H1 (cell line): ENCODE measurements at regions not wholly inside any gene's neighbourhood (a gene's known extent, or its start where the extent isn't known, plus 50 kb on each side); places are given as distances from the start of the nearest gene placed in this dataset.

Experiments
- CTCF ChIA-PET: fragments of 300-600 bp; sonication (Branson Sonifier 250); formaldehyde crosslinking; loops from one replicate; lab custom pipeline; 2021; ENCODE audit not compliant: partially characterized antibody; lab: Charles Lee
- POLR2A ChIA-PET: fragments of 300-600 bp; sonication (Branson Sonifier 250); formaldehyde crosslinking; loops from one replicate; lab custom pipeline; 2021; ENCODE audit warnings: inconsistent platforms; ENCODE audit not compliant: partially characterized antibody; lab: Charles Lee
- DNase-seq, 2 experiments: peaks; one replicate each; pipeline versions ENCODE4 v3.0.0 to v3.0.0-alpha.2; 2010 to 2022; ENCODE audit warnings: low spot score in 2 of 2, low read depth in 1 of 2, mixed read lengths in 1 of 2
- FAIRE-seq: peaks from 2 replicates; lab custom pipeline; 2011; peaks lifted over from hg19 to GRCh38; lab: Jason Lieb, UNC
- H2AFZ ChIP-seq: 2 replicates; pipeline ENCODE4 v1.8.1; 2012; ENCODE audit warnings: low read length, inconsistent platforms
- H2AK5ac ChIP-seq: 2 replicates; pipeline ENCODE4 v1.6.1; 2013; ENCODE audit warnings: low read depth, low read length
- H2BK120ac ChIP-seq: replicated peaks from 2 replicates; pipeline ENCODE3; 2013; ENCODE audit warnings: low read depth, low read length, inconsistent platforms
- H2BK12ac ChIP-seq: 2 replicates; pipeline ENCODE4 v1.6.1; 2013; ENCODE audit warnings: low read depth, low read length
- H2BK15ac ChIP-seq: 2 replicates; pipeline ENCODE4 v1.6.1; 2013; ENCODE audit warnings: low read length
- H2BK20ac ChIP-seq: 2 replicates; pipeline ENCODE4 v1.6.1; 2013; ENCODE audit warnings: low read length
- H2BK5ac ChIP-seq: 2 replicates; pipeline ENCODE4 v1.6.1; 2013; ENCODE audit warnings: low read depth, low read length
- H3K14ac ChIP-seq: 2 replicates; pipeline ENCODE4 v1.6.1; 2013; ENCODE audit warnings: inconsistent platforms; ENCODE audit not compliant: insufficient read length
- H3K18ac ChIP-seq: 2 replicates; pipeline ENCODE4 v1.6.1; 2013; ENCODE audit warnings: low read length; ENCODE audit errors: extremely low read depth
- H3K23ac ChIP-seq: 2 replicates; pipeline ENCODE4 v1.6.1; 2013; ENCODE audit warnings: inconsistent platforms; ENCODE audit not compliant: insufficient read length
- H3K23me2 ChIP-seq: 2 replicates; pipeline ENCODE4 v1.6.1; 2013; ENCODE audit warnings: low read depth, low read length
- H3K27ac ChIP-seq: 2 replicates; pipeline ENCODE4 v1.6.1; 2011; ENCODE audit warnings: low read depth, low read length, inconsistent platforms
- H3K27me3 ChIP-seq, 4 experiments: replicated peaks in 1 of 4; 1 replicate in 1 of 4; 2 replicates in 3 of 4; pipeline versions ENCODE4 v1.6.1 to v1.8.1; 2011 to 2013; ENCODE audit warnings: low read length in 3 of 4, mild to moderate bottlenecking in 3 of 4, inconsistent platforms in 2 of 4, mixed read lengths in 2 of 4, moderate library complexity in 1 of 4; ENCODE audit not compliant: control insufficient read depth in 3 of 4, insufficient read depth in 3 of 4; ENCODE audit errors: extremely low read depth in 1 of 4
- H3K36me3 ChIP-seq, 4 experiments: 2 replicates each; pipeline versions ENCODE4 v1.6.1 to v1.8.1; 2011 to 2013; ENCODE audit warnings: mild to moderate bottlenecking in 4 of 4, low read length in 3 of 4, moderate library complexity in 2 of 4, control low read depth in 1 of 4, inconsistent platforms in 1 of 4; ENCODE audit not compliant: insufficient read depth in 4 of 4, control insufficient read depth in 2 of 4
- H3K4ac ChIP-seq: replicated peaks from 2 replicates; pipeline ENCODE3; 2013; ENCODE audit warnings: low read length, low read depth, mixed read lengths, inconsistent platforms; ENCODE audit not compliant: insufficient read length
- H3K4me1 ChIP-seq, 4 experiments: replicated peaks in 1 of 4; 1 replicate in 1 of 4; 2 replicates in 3 of 4; pipeline versions ENCODE4 v1.6.1 to v1.8.1; 2011 to 2013; ENCODE audit warnings: low read length in 3 of 4, inconsistent platforms in 2 of 4, mixed read lengths in 1 of 4; ENCODE audit not compliant: insufficient read depth in 4 of 4, control insufficient read depth in 3 of 4
- H3K4me2 ChIP-seq, 2 experiments: 2 replicates each; pipeline versions ENCODE4 v1.6.1 to v1.8.1; 2011 to 2013; ENCODE audit warnings: low read depth in 2 of 2, low read length in 2 of 2, control low read depth in 1 of 2, inconsistent platforms in 1 of 2, mild to moderate bottlenecking in 1 of 2; ENCODE audit not compliant: insufficient read depth in 1 of 2
- H3K4me3 ChIP-seq, 4 experiments: fragments of 200-600, 300-600 bp in 1 of 4; sonication (generic), shearing (Covaris generic), sonication (Bioruptor Twin) in 1 of 4; 2 replicates each; pipeline versions ENCODE4 v1.5.1 to v1.8.1; 2011 to 2016; ENCODE audit warnings: low read length in 4 of 4, low read depth in 3 of 4, control low read depth in 2 of 4, inconsistent platforms in 2 of 4, mild to moderate bottlenecking in 2 of 4, mixed read lengths in 1 of 4, moderate library complexity in 1 of 4; ENCODE audit not compliant: insufficient read depth in 2 of 4; ENCODE audit errors: extremely low read depth in 1 of 4
- H3K56ac ChIP-seq: replicated peaks from 2 replicates; pipeline ENCODE3; 2013; ENCODE audit warnings: low read depth, mild to moderate bottlenecking, mixed read lengths, low read length, inconsistent platforms; ENCODE audit not compliant: insufficient read length
- H3K79me1 ChIP-seq: 2 replicates; pipeline ENCODE4 v1.6.1; 2013; ENCODE audit warnings: low read depth, low read length, control low read depth
- H3K79me2 ChIP-seq, 2 experiments: 2 replicates each; pipeline versions ENCODE4 v1.6.1 to v1.8.1; 2012 to 2013; ENCODE audit warnings: low read length in 2 of 2, mild to moderate bottlenecking in 2 of 2, inconsistent platforms in 1 of 2; ENCODE audit not compliant: insufficient read depth in 2 of 2, control insufficient read depth in 1 of 2
- H3K9ac ChIP-seq, 4 experiments: replicated peaks in 1 of 4; 1 replicate in 1 of 4; 2 replicates in 3 of 4; pipeline versions ENCODE4 v1.6.1 to v1.8.1; 2011 to 2013; ENCODE audit warnings: low read depth in 3 of 4, low read length in 3 of 4, control low read depth in 2 of 4, mild to moderate bottlenecking in 2 of 4, moderate library complexity in 2 of 4, inconsistent platforms in 1 of 4; ENCODE audit errors: extremely low read depth in 1 of 4
- H3K9me3 ChIP-seq, 2 experiments: 2 replicates each; pipeline versions ENCODE4 v1.6.1 to v1.8.1; 2012 to 2013; ENCODE audit warnings: mild to moderate bottlenecking in 2 of 2, moderate library complexity in 2 of 2, control low read depth in 1 of 2, inconsistent platforms in 1 of 2, low read depth in 1 of 2, low read length in 1 of 2, mixed read lengths in 1 of 2; ENCODE audit not compliant: insufficient read depth in 2 of 2
- H4K20me1 ChIP-seq, 2 experiments: replicated peaks in 1 of 2; 2 replicates each; pipeline versions ENCODE3 to v1.8.1; 2011 to 2013; ENCODE audit warnings: inconsistent platforms in 2 of 2, low read length in 2 of 2, mild to moderate bottlenecking in 1 of 2; ENCODE audit not compliant: insufficient read depth in 2 of 2, control insufficient read depth in 1 of 2
- H4K5ac ChIP-seq: 2 replicates; pipeline ENCODE4 v1.6.1; 2013; ENCODE audit warnings: low read length, low read depth, mixed read lengths, inconsistent platforms; ENCODE audit not compliant: insufficient read length
- H4K8ac ChIP-seq: 2 replicates; pipeline ENCODE4 v1.8.0; 2013; ENCODE audit warnings: mild to moderate bottlenecking, moderate library complexity, low read length, inconsistent platforms; ENCODE audit not compliant: insufficient read depth; ENCODE audit errors: extremely low read depth
- H4K91ac ChIP-seq: replicated peaks from 2 replicates; pipeline ENCODE3; 2013; ENCODE audit warnings: low read length, mixed read lengths, inconsistent platforms; ENCODE audit not compliant: insufficient read length
- CHD2 ChIP-seq: IDR thresholded peaks from 2 replicates; pipeline ENCODE4 v1.6.1; 2012; ENCODE audit warnings: low read length, improper control_type of control experiment
- SIN3A ChIP-seq, 2 experiments: IDR thresholded peaks in 1 of 2; conservative IDR thresholded peaks in 1 of 2; 2 replicates each; pipeline ENCODE4 v1.6.1; 2011 to 2012; ENCODE audit warnings: low read length in 2 of 2, improper control_type of control experiment in 1 of 2, low read depth in 1 of 2, mild to moderate bottlenecking in 1 of 2
- SP1 ChIP-seq: IDR thresholded peaks from 2 replicates; pipeline ENCODE4 v1.6.1; 2011; ENCODE audit warnings: low read depth, low read length
- SP2 ChIP-seq: IDR thresholded peaks from 2 replicates; pipeline ENCODE4 v1.6.1; 2012; ENCODE audit warnings: mild to moderate bottlenecking, low read length, inconsistent platforms
- TF ChIP-seq, protein P1 (sequence below): IDR thresholded peaks from 2 replicates; pipeline ENCODE4 v1.6.1; 2012; ENCODE audit warnings: inconsistent platforms

- Histone ChIP-seq H3K23ac (no peak overlapping the region), H2BK120ac (no peak overlapping the region), H3K4me3 (no peak overlapping the region), H3K9ac (no peak overlapping the region), H3K79me2 (no peaks in the 10 kb centered on the region), H4K91ac (no peak overlapping the region), H3K18ac (no peak overlapping the region), H3K23me2 (no peaks in the 10 kb centered on the region), H3K56ac (no peak overlapping the region), H2BK20ac (no peak overlapping the region), H3K36me3 (no peaks in the 10 kb centered on the region), H3K4ac (no peak overlapping the region), H3K9me3 (no peaks in the 10 kb centered on the region), H4K8ac (no peak overlapping the region), H4K20me1 (no peaks in the 10 kb centered on the region), H3K14ac (no peak overlapping the region), H2BK15ac (no peak overlapping the region), H3K4me1 (no peaks in the 10 kb centered on the region), H3K79me1 (no peaks in the 10 kb centered on the region), H4K5ac (no peak overlapping the region), H3K27me3 (no peaks in the 10 kb centered on the region), H2BK12ac (no peak overlapping the region), H2AK5ac (no peak overlapping the region), H2BK5ac (no peak overlapping the region), H3K27ac (no peak overlapping the region), H2AFZ (no peak overlapping the region), H3K4me2 (no peak overlapping the region)
- TF ChIP-seq SP1 (peak; percentile 97), CHD2 (peak; percentile 85), SP2 (peak; percentile 72), SIN3A (conservative IDR thresholded peaks at IDR 0.05 in 1 of 2, IDR thresholded peaks at IDR 0.05 in 1 of 2; ENCODE audit: low read depth in 1 of 2, low read length in 2 of 2) (no peak)
- TF ChIP-seq, protein P1, sequence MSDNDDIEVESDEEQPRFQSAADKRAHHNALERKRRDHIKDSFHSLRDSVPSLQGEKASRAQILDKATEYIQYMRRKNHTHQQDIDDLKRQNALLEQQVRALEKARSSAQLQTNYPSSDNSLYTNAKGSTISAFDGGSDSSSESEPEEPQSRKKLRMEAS = no peak
- POLR2A ChIA-PET = interaction anchor here (1.0 kb wide), 1 partner anchor 18 kb away, joined by 3 read pairs; no protein-coding TSS in a partner anchor
- CTCF ChIA-PET = interaction anchor here (0.7 to 1.4 kb wide), 2 partner anchors 11 to 23 kb away, joined by 3 to 4 read pairs; no protein-coding TSS in a partner anchor
- DNase-seq (peak; percentile 21 to 57), FAIRE-seq (no peak)
These were observed 174.3 kb upstream of the NLRP1 start for GRCh38 chr17:5758651-5759050.
